ENCODE measurements at regions not wholly inside any gene's neighbourhood (a gene's known extent, or its start where the extent isn't known, plus 50 kb on each side); places are given as distances from the start of the nearest gene placed in this dataset.

GRCh38 chr2:200736646-200737274, 75.0 kb upstream of the BZW1 start:
- no peak for TF ChIP-seq CTCF (IDR thresholded peaks at IDR 0.05; ENCODE audit: extremely low read depth in 1 of 2, insufficient read depth in 1 of 2, low read depth in 1 of 2, low read length in 2 of 2)
- TF ChIP-seq POLR2A (IDR thresholded peaks at IDR 0.05; ENCODE audit: low read depth, low read length) = no peak
- no peak for TF ChIP-seq EZH2 (IDR thresholded peaks at IDR 0.05; ENCODE audit: borderline replicate concordance, low read depth, low read length, severe bottlenecking)
- no peak for TF ChIP-seq POLR2AphosphoS5 (IDR thresholded peaks at IDR 0.05; ENCODE audit: insufficient read depth, low read depth, low read length)
- TF ChIP-seq JUN (IDR thresholded peaks at IDR 0.05; ENCODE audit: borderline replicate concordance, insufficient read depth, insufficient read length, low read depth) = no peak
- TF ChIP-seq MYC (IDR thresholded peaks at IDR 0.05; ENCODE audit: low read depth, low read length) = no peak
- TF ChIP-seq MAX (IDR thresholded peaks at IDR 0.05; ENCODE audit: insufficient read depth, insufficient read length) = no peak
- no peak for TF ChIP-seq FOS (IDR thresholded peaks at IDR 0.05; ENCODE audit: borderline replicate concordance, insufficient read depth, low read length)
- no peak for TF ChIP-seq GATA2 (IDR thresholded peaks at IDR 0.05; ENCODE audit: insufficient read depth, insufficient read length, low read depth, low read length)

Measured in endothelial cell of umbilical vein (primary cell).